ENCODE measurements at regions not wholly inside any gene's neighbourhood (a gene's known extent, or its start where the extent isn't known, plus 50 kb on each side); places are given as distances from the start of the nearest gene placed in this dataset.

GRCh38 chr2:103734911-103735310 lies 973.1 kb downstream of the TMEM182 start:
- DNase-seq = no peak
- Histone ChIP-seq H3K9me3 (no peaks in the 10 kb centered on the region), H3K27me3 (no peaks in the 10 kb centered on the region), H3K36me3 (no peaks in the 10 kb centered on the region), H3K4me1 (no peaks in the 10 kb centered on the region), H3K27ac (no peak overlapping the region), H3K4me3 (no peak overlapping the region)
- intact Hi-C loops (cut with DNase I; ENCODE audit: low total_unique reads) = no loop called here
- TF ChIP-seq POLR2A (IDR thresholded peaks at IDR 0.05) = no peak
- no peak for TF ChIP-seq CTCF (IDR thresholded peaks at IDR 0.05)

- DNase-seq = no peak
- no peaks in the 10 kb centered on the region for H3K9me3 ChIP-seq
- no peaks in the 10 kb centered on the region for H3K36me3 ChIP-seq
- H3K27me3 ChIP-seq = no peaks in the 10 kb centered on the region
- H3K27ac ChIP-seq = no peak overlapping the region
- intact Hi-C loops (cut with DNase I; ENCODE audit: low total_unique reads) = no loop called here
- H3K4me1 ChIP-seq = no peaks in the 10 kb centered on the region
- TF ChIP-seq POLR2A (IDR thresholded peaks at IDR 0.05) = no peak
- TF ChIP-seq CTCF (IDR thresholded peaks at IDR 0.05) = no peak
- no peak overlapping the region for H3K4me3 ChIP-seq
These were observed 976.3 kb downstream of the TMEM182 start for GRCh38 chr2:103738108-103738507.

GRCh38 chr2:103738606-103739005 lies 976.8 kb downstream of the TMEM182 start:
- no peak for DNase-seq
- H3K27ac ChIP-seq = no peak overlapping the region
- H3K36me3 ChIP-seq = no peaks in the 10 kb centered on the region
- H3K4me3 ChIP-seq = no peak overlapping the region
- no peaks in the 10 kb centered on the region for H3K4me1 ChIP-seq
- no peak for TF ChIP-seq CTCF (IDR thresholded peaks at IDR 0.05)
- no peak for TF ChIP-seq POLR2A (IDR thresholded peaks at IDR 0.05)
- intact Hi-C loops (cut with DNase I; ENCODE audit: low total_unique reads) = no loop called here
- H3K9me3 ChIP-seq = no peaks in the 10 kb centered on the region
- no peaks in the 10 kb centered on the region for H3K27me3 ChIP-seq

GRCh38 chr2:103739186-103739585 lies 977.4 kb downstream of the TMEM182 start:
- H3K36me3 ChIP-seq = no peaks in the 10 kb centered on the region
- H3K27ac ChIP-seq = no peak overlapping the region
- no peaks in the 10 kb centered on the region for H3K27me3 ChIP-seq
- DNase-seq = no peak
- no peaks in the 10 kb centered on the region for H3K9me3 ChIP-seq
- no peak overlapping the region for H3K4me3 ChIP-seq
- TF ChIP-seq POLR2A (IDR thresholded peaks at IDR 0.05) = no peak
- TF ChIP-seq CTCF (IDR thresholded peaks at IDR 0.05) = no peak
- H3K4me1 ChIP-seq = no peaks in the 10 kb centered on the region
- intact Hi-C loops (cut with DNase I; ENCODE audit: low total_unique reads) = no loop called here

GRCh38 chr2:103739921-103740320 lies 978.1 kb downstream of the TMEM182 start:
- TF ChIP-seq POLR2A (IDR thresholded peaks at IDR 0.05) (no peak), CTCF (IDR thresholded peaks at IDR 0.05) (no peak)
- no peaks in the 10 kb centered on the region for H3K36me3 ChIP-seq
- DNase-seq = no peak
- H3K27me3 ChIP-seq = no peaks in the 10 kb centered on the region
- H3K27ac ChIP-seq = no peak overlapping the region
- H3K9me3 ChIP-seq = no peaks in the 10 kb centered on the region
- no peak overlapping the region for H3K4me3 ChIP-seq
- H3K4me1 ChIP-seq = no peaks in the 10 kb centered on the region
- intact Hi-C loops (cut with DNase I; ENCODE audit: low total_unique reads) = no loop called here

Data from uterus (tissue), 3 donors.